Colonic mucosa (tissue), 4 donors: ENCODE measurements at regions not wholly inside any gene's neighbourhood (a gene's known extent, or its start where the extent isn't known, plus 50 kb on each side); places are given as distances from the start of the nearest gene placed in this dataset.

Source experiments
- DNase-seq: peaks from one replicate; pipeline ENCODE4 v3.0.0-alpha.2; 2020
- H3K27ac ChIP-seq: fragments of 200-600 bp; one replicate; pipeline ENCODE4 v1.8.0; 2021
- H3K27me3 ChIP-seq: fragments of 200-600 bp; one replicate; pipeline ENCODE4 v1.8.0; 2021
- H3K36me3 ChIP-seq: fragments of 200-600 bp; one replicate; pipeline ENCODE4 v1.8.0; 2021
- H3K4me1 ChIP-seq: fragments of 200-600 bp; one replicate; pipeline ENCODE4 v1.8.0; 2021; ENCODE audit warnings: mild to moderate bottlenecking
- H3K4me3 ChIP-seq: fragments of 200-600 bp; one replicate; pipeline ENCODE4 v1.8.0; 2021
- H3K9ac ChIP-seq, 2 donors: one replicate each; pipeline ENCODE4 v1.7.0; 2013; ENCODE audit warnings: control low read depth in 2 of 2, low read depth in 2 of 2, low read length in 2 of 2
- H3K9me3 ChIP-seq: fragments of 200-600 bp; one replicate; pipeline ENCODE4 v1.8.0; 2021
- CTCF ChIP-seq: fragments of 200-600 bp; IDR thresholded peaks from one replicate; pipeline ENCODE4 v1.8.0; 2022; ENCODE audit warnings: antibody characterized with exemption, mild to moderate bottlenecking
- intact Hi-C: fragments of 100-400 bp; cut with DNase I; formaldehyde crosslinking; loops from one replicate; pipeline ENCODE4 v1.14.1; 2022
- donor health status: healthy.
- donor health status: DM: no; HTN: no; CAD: no.
- donor health status: DM: no; HTN: no; CAD: no.

DNA sequence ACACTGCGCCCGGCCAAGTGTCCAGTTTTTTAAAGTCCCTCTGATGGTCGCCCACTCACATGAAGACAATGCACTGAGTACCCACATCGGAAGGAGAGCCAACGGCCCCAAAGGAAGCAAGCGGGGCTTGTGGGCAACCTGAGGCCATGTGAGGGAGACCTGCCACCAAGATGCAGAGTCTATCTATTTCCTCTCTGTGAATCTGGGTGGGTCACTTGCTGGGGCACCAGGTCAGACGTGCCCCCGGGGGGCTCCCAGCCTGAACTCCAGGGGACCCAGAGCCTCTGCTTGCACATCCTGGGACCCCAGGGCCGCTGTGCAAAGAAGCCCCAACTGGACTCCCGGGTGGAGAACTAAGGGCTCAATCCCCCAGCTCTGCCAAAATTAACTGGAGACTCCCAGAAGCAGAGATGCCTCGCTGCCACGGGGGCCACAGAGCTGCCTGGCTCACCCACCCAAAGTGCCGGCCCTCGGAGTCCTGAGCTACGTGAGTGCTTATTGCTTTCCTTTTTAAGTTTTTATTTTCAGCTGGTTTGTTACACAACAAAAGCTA, 106.4 kb downstream of the BRD1 start:
- Histone ChIP-seq H3K4me1 (no peaks in the 10 kb centered on the region), H3K9ac (no peak overlapping the region), H3K4me3 (no peak overlapping the region), H3K9me3 (no peaks in the 10 kb centered on the region), H3K27ac (no peak overlapping the region), H3K36me3 (no peaks in the 10 kb centered on the region), H3K27me3 (peaks cover 13% of the 10 kb centered on the region)
- no peak for DNase-seq
- intact Hi-C loops = no loop called here
- TF ChIP-seq CTCF = no peak

GRCh38 chr22:49720279-49720959, 107.3 kb downstream of the BRD1 start:
- no peak overlapping the region for H3K9ac ChIP-seq
- H3K27me3 ChIP-seq = peaks cover 13% of the 10 kb centered on the region
- no peaks in the 10 kb centered on the region for H3K36me3 ChIP-seq
- no peak for DNase-seq
- H3K4me3 ChIP-seq = no peak overlapping the region
- H3K27ac ChIP-seq = no peak overlapping the region
- intact Hi-C loops = no loop called here
- H3K4me1 ChIP-seq = no peaks in the 10 kb centered on the region
- TF ChIP-seq CTCF = no peak
- no peaks in the 10 kb centered on the region for H3K9me3 ChIP-seq

- H3K4me1 ChIP-seq = no peaks in the 10 kb centered on the region
- no peak overlapping the region for H3K9ac ChIP-seq
- no peaks in the 10 kb centered on the region for H3K36me3 ChIP-seq
- no peak for DNase-seq
- no peak overlapping the region for H3K4me3 ChIP-seq
- peaks cover under 1% of the 10 kb centered on the region for H3K27me3 ChIP-seq
- intact Hi-C loops = no loop called here
- no peaks in the 10 kb centered on the region for H3K9me3 ChIP-seq
- no peak overlapping the region for H3K27ac ChIP-seq
- TF ChIP-seq CTCF = no peak
Measured at GRCh38 chr22:49719046-49719445, 108.6 kb downstream of the BRD1 start.

DNA sequence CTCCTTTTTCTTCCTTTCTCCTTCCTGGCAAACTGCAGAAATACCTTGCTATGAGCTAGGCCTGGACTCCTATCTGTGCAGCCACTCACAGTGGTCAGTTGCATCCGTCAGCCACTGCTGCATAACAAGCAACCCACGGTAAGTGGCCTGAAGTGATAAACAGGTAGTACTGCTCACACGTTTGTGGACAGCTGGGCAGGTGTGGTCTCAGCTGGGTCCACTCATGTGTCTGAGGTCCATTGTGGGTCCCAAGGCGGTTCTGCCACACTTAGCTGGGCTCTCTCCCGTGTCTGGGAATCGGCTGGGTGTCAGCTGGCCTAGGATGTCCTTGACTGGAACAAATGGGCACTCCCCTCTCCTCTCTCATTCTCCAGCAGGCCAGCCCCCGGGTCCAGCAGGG, 109.3 kb downstream of the BRD1 start:
- Histone ChIP-seq H3K36me3 (no peaks in the 10 kb centered on the region), H3K4me3 (no peak overlapping the region), H3K4me1 (no peaks in the 10 kb centered on the region), H3K9me3 (no peaks in the 10 kb centered on the region), H3K27ac (no peak overlapping the region), H3K9ac (no peak overlapping the region), H3K27me3 (no peaks in the 10 kb centered on the region)
- no peak for TF ChIP-seq CTCF
- no peak for DNase-seq
- intact Hi-C loops = no loop called here

DNA sequence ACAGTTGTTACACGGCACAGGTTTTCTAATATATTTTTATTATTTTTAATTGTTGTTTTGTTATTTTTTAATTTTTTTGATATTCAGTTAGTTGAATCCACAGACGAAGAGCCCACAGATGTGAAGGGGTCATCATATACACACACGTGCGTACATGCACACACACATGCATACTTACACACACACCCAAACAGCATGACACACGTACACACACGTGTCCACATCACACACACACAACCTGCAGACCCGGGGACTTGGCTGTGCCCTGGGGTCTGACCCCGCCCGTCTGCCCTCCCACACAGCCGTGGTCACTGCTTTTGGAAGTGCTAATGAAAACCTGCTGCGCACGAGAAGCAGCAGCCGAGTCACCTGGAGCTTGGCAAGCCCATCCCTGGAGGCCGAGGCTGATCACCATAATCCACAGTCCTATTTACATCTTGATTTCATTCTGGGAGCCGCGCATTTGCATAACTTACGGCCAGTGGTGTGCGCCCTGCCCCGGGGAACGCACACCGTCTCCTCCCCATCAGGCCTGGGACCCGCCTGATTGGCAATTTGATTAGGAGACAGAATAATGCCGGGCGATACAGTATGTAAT, 110.3 kb downstream of the BRD1 start:
- intact Hi-C loops = no loop called here
- no peak overlapping the region for H3K4me3 ChIP-seq
- no peaks in the 10 kb centered on the region for H3K9me3 ChIP-seq
- DNase-seq = no peak
- no peak overlapping the region for H3K27ac ChIP-seq
- no peak overlapping the region for H3K9ac ChIP-seq
- no peaks in the 10 kb centered on the region for H3K36me3 ChIP-seq
- TF ChIP-seq CTCF = no peak
- no peaks in the 10 kb centered on the region for H3K4me1 ChIP-seq
- H3K27me3 ChIP-seq = no peaks in the 10 kb centered on the region
